Endothelial cell of umbilical vein (primary cell): ENCODE measurements at regions not wholly inside any gene's neighbourhood (a gene's known extent, or its start where the extent isn't known, plus 50 kb on each side); places are given as distances from the start of the nearest gene placed in this dataset.

Source experiments
- BruUV-seq: library from RNA; stranded (reverse); fragments of 400-500 nt; replicated peaks from 2 replicates; lab custom pipeline; 2021; lab: Mats Ljungman, UMichigan
- CTCF ChIA-PET: fragments of 300-600, 350-600 bp; sonication (Branson Sonifier 250); formaldehyde crosslinking; loops from one replicate; lab custom pipeline; 2021; ENCODE audit warnings: antibody characterized with exemption, inconsistent platforms; lab: Charles Lee
- POLR2A ChIA-PET: fragments of 300-600, 350-600 bp; sonication (Branson Sonifier 250); formaldehyde crosslinking; loops from one replicate; lab custom pipeline; 2021; ENCODE audit warnings: antibody characterized with exemption, inconsistent platforms; lab: Charles Lee
- DNase-seq: peaks from one replicate; pipeline ENCODE4 v3.0.0-alpha.2; 2011; ENCODE audit warnings: low read depth, low spot score
- FAIRE-seq: peaks from 2 replicates; lab custom pipeline; 2011; peaks lifted over from hg19 to GRCh38; lab: Jason Lieb, UNC
- H2AFZ ChIP-seq: 2 replicates; pipeline ENCODE4 v1.6.0; 2012; ENCODE audit warnings: low read depth, low read length, control low read depth, inconsistent platforms
- H3K27ac ChIP-seq: 2 replicates; pipeline ENCODE4 v1.5.1; 2011; ENCODE audit warnings: low read depth, mild to moderate bottlenecking, control low read depth, low read length, moderate library complexity; ENCODE audit not compliant: insufficient read depth
- H3K27me3 ChIP-seq, 2 experiments: 2 replicates each; pipeline versions ENCODE4 v1.6.0 to v1.6.1; 2011; ENCODE audit warnings: low read length in 2 of 2, mixed read lengths in 1 of 2; ENCODE audit not compliant: control insufficient read depth in 2 of 2, insufficient read depth in 2 of 2
- H3K36me3 ChIP-seq, 2 experiments: 2 replicates in 1 of 2; 3 replicates in 1 of 2; pipeline ENCODE4 v1.5.1; 2011; ENCODE audit warnings: low read length in 2 of 2, mild to moderate bottlenecking in 1 of 2, moderate library complexity in 1 of 2; ENCODE audit not compliant: control insufficient read depth in 2 of 2, insufficient read depth in 2 of 2; ENCODE audit errors: extremely low read depth in 1 of 2
- H3K4me1 ChIP-seq: 3 replicates; pipeline ENCODE4 v1.5.1; 2011; ENCODE audit warnings: mild to moderate bottlenecking, low read length; ENCODE audit not compliant: control insufficient read depth, insufficient read depth; ENCODE audit errors: extremely low read depth
- H3K4me2 ChIP-seq: 2 replicates; pipeline ENCODE4 v1.6.1; 2011; ENCODE audit warnings: low read length, control low read depth, mixed read lengths; ENCODE audit not compliant: insufficient read depth
- H3K4me3 ChIP-seq, 3 experiments: fragments of 200-600 bp in 1 of 3; sonication (generic), shearing (Covaris generic) in 1 of 3; replicated peaks in 1 of 3; 2 replicates each; pipeline ENCODE4 v1.5.1; 2011 to 2016; ENCODE audit warnings: control low read depth in 3 of 3, low read length in 3 of 3, mild to moderate bottlenecking in 2 of 3, inconsistent platforms in 1 of 3, low read depth in 1 of 3, moderate library complexity in 1 of 3; ENCODE audit not compliant: insufficient read depth in 1 of 3
- H3K79me2 ChIP-seq: 2 replicates; pipeline ENCODE4 v1.6.0; 2012; ENCODE audit warnings: low read length, inconsistent platforms; ENCODE audit not compliant: control insufficient read depth, insufficient read depth
- H3K9ac ChIP-seq: replicated peaks from 2 replicates; pipeline ENCODE3; 2011; ENCODE audit warnings: low read length, control low read depth; ENCODE audit not compliant: insufficient read depth; ENCODE audit errors: extremely low read depth
- H3K9me1 ChIP-seq: replicated peaks from 3 replicates; pipeline ENCODE4 v1.6.0; 2011; ENCODE audit warnings: mild to moderate bottlenecking, low read length; ENCODE audit not compliant: control insufficient read depth, insufficient read depth; ENCODE audit errors: extremely low read depth
- H3K9me3 ChIP-seq: replicated peaks from 2 replicates; pipeline ENCODE4 v1.5.1; 2012; ENCODE audit warnings: low read length, inconsistent platforms; ENCODE audit not compliant: control insufficient read depth, insufficient read depth
- H4K20me1 ChIP-seq: replicated peaks from 2 replicates; pipeline ENCODE3; 2011; ENCODE audit warnings: mild to moderate bottlenecking, low read length; ENCODE audit not compliant: control insufficient read depth, insufficient read depth; ENCODE audit errors: extremely low read depth
- EZH2 ChIP-seq: IDR thresholded peaks from 2 replicates; pipeline ENCODE4 v1.6.1; 2012; ENCODE audit warnings: borderline replicate concordance, low read depth, mild to moderate bottlenecking, moderate library complexity, low read length, inconsistent platforms; ENCODE audit not compliant: severe bottlenecking
- FOS ChIP-seq: IDR thresholded peaks from 2 replicates; pipeline ENCODE4 v1.6.1; 2011; ENCODE audit warnings: mild to moderate bottlenecking, low read length, moderate library complexity, borderline replicate concordance; ENCODE audit not compliant: insufficient read depth
- GATA2 ChIP-seq: IDR thresholded peaks from 2 replicates; pipeline ENCODE4 v1.7.0; 2011; ENCODE audit warnings: low read depth, mild to moderate bottlenecking, moderate library complexity, mixed read lengths, low read length; ENCODE audit not compliant: insufficient read length, insufficient read depth
- JUN ChIP-seq: IDR thresholded peaks from 2 replicates; pipeline ENCODE4 v1.6.1; 2011; ENCODE audit warnings: borderline replicate concordance, low read depth; ENCODE audit not compliant: insufficient read length, insufficient read depth
- MYC ChIP-seq: IDR thresholded peaks from one replicate; pipeline ENCODE4 v1.6.1; 2011; ENCODE audit warnings: mild to moderate bottlenecking, low read depth, low read length
- POLR2A ChIP-seq: IDR thresholded peaks from 2 replicates; pipeline ENCODE4 v1.6.1; 2012; ENCODE audit warnings: low read depth, mild to moderate bottlenecking, control low read depth, low read length
- POLR2AphosphoS5 ChIP-seq: IDR thresholded peaks from 2 replicates; pipeline ENCODE4 v1.6.1; 2012; ENCODE audit warnings: low read depth, mild to moderate bottlenecking, control low read depth, low read length, moderate library complexity; ENCODE audit not compliant: insufficient read depth
- dilution Hi-C: fragments of 300-500 bp; cut with MboI; formaldehyde crosslinking; loops from one replicate; pipeline ENCODE4 v1.15.0; 2019; ENCODE audit warnings: low sequenced_read_pairs; ENCODE audit not compliant: extremely low pct_ligation_motif_present
- intact Hi-C: fragments of 100-400 bp; cut with micrococcal nuclease; formaldehyde crosslinking; loops from one replicate; pipeline ENCODE4 v1.10.0; 2022
- TF ChIP-seq, protein P1 (sequence below), 2 donors: IDR thresholded peaks; 1 replicate in 1 of 2; 2 replicates in 1 of 2; pipeline ENCODE4 v1.5.1; 2011; ENCODE audit warnings: low read length in 2 of 2, mild to moderate bottlenecking in 2 of 2, moderate library complexity in 2 of 2, control low read depth in 1 of 2, inconsistent platforms in 1 of 2, low read depth in 1 of 2; ENCODE audit not compliant: insufficient read depth in 1 of 2; ENCODE audit errors: extremely low read depth in 1 of 2
- TF ChIP-seq, protein P2 (sequence below): IDR thresholded peaks from 2 replicates; pipeline ENCODE4 v1.6.1; 2011; ENCODE audit not compliant: insufficient read depth, insufficient read length

DNA sequence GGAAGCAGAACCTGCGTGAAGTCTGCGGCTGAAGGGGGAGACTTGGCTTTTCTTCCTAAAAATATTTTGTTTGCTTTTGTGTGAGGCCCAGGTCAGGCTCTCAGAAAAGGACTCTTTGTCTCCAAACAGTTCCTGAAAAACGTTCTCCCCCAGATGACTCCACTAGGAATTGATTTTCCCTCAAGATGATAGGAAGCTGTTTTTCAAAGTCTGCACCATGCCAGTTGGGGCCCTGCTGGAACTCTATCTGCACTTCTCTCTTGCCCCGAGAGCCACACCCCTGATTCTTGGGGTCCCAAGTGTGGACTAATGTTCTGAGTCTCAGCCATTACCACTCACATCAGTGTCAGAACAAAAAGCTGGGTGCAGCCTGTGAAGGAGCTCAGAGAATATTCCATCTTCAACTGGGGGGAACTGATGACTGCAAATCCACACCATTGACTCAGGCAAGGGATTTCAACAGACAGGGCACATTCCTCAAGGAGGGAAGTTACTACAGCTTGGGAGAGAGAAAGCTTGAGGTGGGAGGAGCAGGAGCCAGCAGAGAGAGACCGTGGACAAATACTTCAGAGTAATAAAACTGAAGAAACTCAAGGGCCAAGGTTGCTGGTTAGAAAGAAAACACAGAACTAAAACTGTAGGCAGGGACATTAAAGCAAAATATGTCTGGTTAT is 768.3 kb downstream of the RNF144A start:
- Histone ChIP-seq H3K27ac (no peak overlapping the region), H3K27me3 (no peaks in the 10 kb centered on the region), H3K4me3 (no peak overlapping the region), H3K4me2 (no peak overlapping the region), H3K36me3 (no peaks in the 10 kb centered on the region), H3K79me2 (no peaks in the 10 kb centered on the region), H3K9ac (no peak overlapping the region), H4K20me1 (no peaks in the 10 kb centered on the region), H3K9me1 (no peaks in the 10 kb centered on the region), H3K9me3 (peaks cover 2% of the 10 kb centered on the region), H3K4me1 (no peaks in the 10 kb centered on the region), H2AFZ (no peak overlapping the region)
- intact Hi-C loops = no loop called here
- POLR2A ChIA-PET = no interaction called here
- TF ChIP-seq EZH2 = no peak
- no peak for TF ChIP-seq POLR2A
- TF ChIP-seq, protein P1, sequence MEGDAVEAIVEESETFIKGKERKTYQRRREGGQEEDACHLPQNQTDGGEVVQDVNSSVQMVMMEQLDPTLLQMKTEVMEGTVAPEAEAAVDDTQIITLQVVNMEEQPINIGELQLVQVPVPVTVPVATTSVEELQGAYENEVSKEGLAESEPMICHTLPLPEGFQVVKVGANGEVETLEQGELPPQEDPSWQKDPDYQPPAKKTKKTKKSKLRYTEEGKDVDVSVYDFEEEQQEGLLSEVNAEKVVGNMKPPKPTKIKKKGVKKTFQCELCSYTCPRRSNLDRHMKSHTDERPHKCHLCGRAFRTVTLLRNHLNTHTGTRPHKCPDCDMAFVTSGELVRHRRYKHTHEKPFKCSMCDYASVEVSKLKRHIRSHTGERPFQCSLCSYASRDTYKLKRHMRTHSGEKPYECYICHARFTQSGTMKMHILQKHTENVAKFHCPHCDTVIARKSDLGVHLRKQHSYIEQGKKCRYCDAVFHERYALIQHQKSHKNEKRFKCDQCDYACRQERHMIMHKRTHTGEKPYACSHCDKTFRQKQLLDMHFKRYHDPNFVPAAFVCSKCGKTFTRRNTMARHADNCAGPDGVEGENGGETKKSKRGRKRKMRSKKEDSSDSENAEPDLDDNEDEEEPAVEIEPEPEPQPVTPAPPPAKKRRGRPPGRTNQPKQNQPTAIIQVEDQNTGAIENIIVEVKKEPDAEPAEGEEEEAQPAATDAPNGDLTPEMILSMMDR (IDR thresholded peaks at IDR 0.05; ENCODE audit: extremely low read depth in 1 of 2, insufficient read depth in 1 of 2, low read depth in 1 of 2, low read length in 2 of 2) = no peak
- TF ChIP-seq, protein P2, sequence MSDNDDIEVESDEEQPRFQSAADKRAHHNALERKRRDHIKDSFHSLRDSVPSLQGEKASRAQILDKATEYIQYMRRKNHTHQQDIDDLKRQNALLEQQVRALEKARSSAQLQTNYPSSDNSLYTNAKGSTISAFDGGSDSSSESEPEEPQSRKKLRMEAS = no peak
- no peak for TF ChIP-seq MYC
- no peak for TF ChIP-seq GATA2
- no peak for TF ChIP-seq POLR2AphosphoS5
- TF ChIP-seq JUN = no peak
- no peak for TF ChIP-seq FOS
- dilution Hi-C loops = no loop called here
- no peak for DNase-seq
- CTCF ChIA-PET = no interaction called here
- FAIRE-seq = no peak
- no TSS peak for BruUV-seq
